H1 (cell line): ENCODE measurements at regions not wholly inside any gene's neighbourhood (a gene's known extent, or its start where the extent isn't known, plus 50 kb on each side); places are given as distances from the start of the nearest gene placed in this dataset.

Experiments
- BACH1 ChIP-seq: IDR thresholded peaks from 2 replicates; pipeline ENCODE4 v1.6.1; 2012; ENCODE audit warnings: low read length, improper control_type of control experiment
- CHD7 ChIP-seq: fragments of 300-600 bp; sonication (generic); IDR thresholded peaks from 2 replicates; pipeline ENCODE4 v1.7.1; 2012; ENCODE audit warnings: low read length, moderate library complexity, mild to moderate bottlenecking, inconsistent platforms; ENCODE audit not compliant: insufficient replicate concordance
- E2F6 ChIP-seq: IDR thresholded peaks from 2 replicates; pipeline ENCODE4 v1.6.1; 2012; ENCODE audit warnings: inconsistent platforms
- GABPA ChIP-seq: IDR thresholded peaks from 2 replicates; pipeline ENCODE4 v1.6.1; 2011; ENCODE audit warnings: mild to moderate bottlenecking, low read length, moderate library complexity, borderline replicate concordance; ENCODE audit not compliant: insufficient read depth
- HDAC2 ChIP-seq, 2 experiments: fragments of 300-600 bp in 1 of 2; sonication (generic) in 1 of 2; IDR thresholded peaks; 2 replicates each; pipeline ENCODE4 v1.6.1; 2011 to 2012; ENCODE audit warnings: low read depth in 2 of 2, low read length in 2 of 2, mild to moderate bottlenecking in 2 of 2, moderate library complexity in 2 of 2, borderline replicate concordance in 1 of 2, inconsistent platforms in 1 of 2
- JUND ChIP-seq: IDR thresholded peaks from 2 replicates; pipeline ENCODE4 v1.6.1; 2011; ENCODE audit warnings: mild to moderate bottlenecking, improper control_type of control experiment, low read length
- KDM5A ChIP-seq: fragments of 200-600 bp; IDR thresholded peaks from 2 replicates; pipeline ENCODE4 v1.7.1; 2012; ENCODE audit warnings: mild to moderate bottlenecking, low read length, inconsistent platforms, mixed read lengths
- NANOG ChIP-seq: IDR thresholded peaks from 2 replicates; pipeline ENCODE4 v1.6.1; 2011; ENCODE audit warnings: low read length, low read depth, mild to moderate bottlenecking, inconsistent platforms; ENCODE audit not compliant: insufficient read depth, poor library complexity, severe bottlenecking
- RNF2 ChIP-seq: fragments of 200-900, 300-1000 bp; sonication (generic); IDR thresholded peaks from 2 replicates; pipeline ENCODE4 v1.7.1; 2016; ENCODE audit warnings: borderline replicate concordance, low read depth, mild to moderate bottlenecking, antibody characterized with exemption, low read length; ENCODE audit not compliant: poor library complexity, severe bottlenecking; ENCODE audit errors: missing control alignments
- SAP30 ChIP-seq: fragments of 300-600 bp; sonication (generic); IDR thresholded peaks from 2 replicates; pipeline ENCODE4 v1.7.1; 2012; ENCODE audit warnings: low read length, moderate library complexity, mild to moderate bottlenecking, inconsistent platforms; ENCODE audit not compliant: insufficient read depth, insufficient replicate concordance
- SP1 ChIP-seq: IDR thresholded peaks from 2 replicates; pipeline ENCODE4 v1.6.1; 2011; ENCODE audit warnings: low read depth, low read length

GRCh38 chr11:116168459-116168787 lies 604.4 kb downstream of the BUD13 start (continued):
- TF ChIP-seq CHD7 (no peak), SAP30 (no peak), GABPA (no peak), JUND (no peak), HDAC2 (IDR thresholded peaks at IDR 0.05; ENCODE audit: borderline replicate concordance in 1 of 2, low read depth in 2 of 2, low read length in 2 of 2) (no peak), E2F6 (no peak), RNF2 (no peak), KDM5A (no peak), BACH1 (no peak), NANOG (no peak), SP1 (no peak)
